ENCODE measurements at regions not wholly inside any gene's neighbourhood (a gene's known extent, or its start where the extent isn't known, plus 50 kb on each side); places are given as distances from the start of the nearest gene placed in this dataset.
"Not testable (repeated sequence)": the region's sequence is repeated elsewhere in the genome, so short reads cannot be mapped to it uniquely, and the experiment has no call there.

- no peak for DNase-seq (ENCODE audit: low read depth, low spot score)
Observed at GRCh38 chr10:5576780-5577624, 52.2 kb downstream of the CALML3 start.

GRCh38 chr10:5580038-5580428 is 55.3 kb downstream of the CALML3 start:
- not testable (repeated sequence) for DNase-seq (ENCODE audit: low read depth, low spot score)

- DNase-seq (ENCODE audit: low read depth, low spot score), result no peak
Observed at GRCh38 chr10:5581670-5582566, 57.2 kb downstream of the CALML3 start.

GRCh38 chr10:5582736-5583135 is 58.0 kb downstream of the CALML3 start:
- no peak for DNase-seq (ENCODE audit: low read depth, low spot score)

GRCh38 chr10:5583525-5584175 is 58.9 kb downstream of the CALML3 start:
- peak; percentile 95 for DNase-seq (ENCODE audit: low read depth, low spot score)

GRCh38 chr10:5584895-5585516 is 60.2 kb downstream of the CALML3 start:
- DNase-seq (ENCODE audit: low read depth, low spot score), result peak; percentile 94

GRCh38 chr10:5585517-5586206 is 60.9 kb downstream of the CALML3 start:
- peak; percentile 53 for DNase-seq (ENCODE audit: low read depth, low spot score)

GRCh38 chr10:5587151-5588079 is 62.7 kb downstream of the CALML3 start:
- peak; percentile 50 for DNase-seq (ENCODE audit: low read depth, low spot score)

GRCh38 chr10:5588080-5588453 is 63.3 kb downstream of the CALML3 start:
- no peak for DNase-seq (ENCODE audit: low read depth, low spot score)

- no peak for DNase-seq (ENCODE audit: low read depth, low spot score)
Observed at GRCh38 chr10:5588603-5589002, 63.8 kb downstream of the CALML3 start.

All from astrocyte of the hippocampus (primary cell).